GM18870 (cell line): ENCODE measurements at regions not wholly inside any gene's neighbourhood (a gene's known extent, or its start where the extent isn't known, plus 50 kb on each side); places are given as distances from the start of the nearest gene placed in this dataset.
A peak's percentile ranks its signal among the peaks of the same experiment; 100 is the strongest.

Experiments
- ATAC-seq: cut with Tn5 transposase; IDR thresholded peaks from one replicate; pipeline ENCODE4 v1.9.1; 2021; ENCODE audit warnings: moderate library complexity; ENCODE audit not compliant: unreplicated experiment

DNA sequence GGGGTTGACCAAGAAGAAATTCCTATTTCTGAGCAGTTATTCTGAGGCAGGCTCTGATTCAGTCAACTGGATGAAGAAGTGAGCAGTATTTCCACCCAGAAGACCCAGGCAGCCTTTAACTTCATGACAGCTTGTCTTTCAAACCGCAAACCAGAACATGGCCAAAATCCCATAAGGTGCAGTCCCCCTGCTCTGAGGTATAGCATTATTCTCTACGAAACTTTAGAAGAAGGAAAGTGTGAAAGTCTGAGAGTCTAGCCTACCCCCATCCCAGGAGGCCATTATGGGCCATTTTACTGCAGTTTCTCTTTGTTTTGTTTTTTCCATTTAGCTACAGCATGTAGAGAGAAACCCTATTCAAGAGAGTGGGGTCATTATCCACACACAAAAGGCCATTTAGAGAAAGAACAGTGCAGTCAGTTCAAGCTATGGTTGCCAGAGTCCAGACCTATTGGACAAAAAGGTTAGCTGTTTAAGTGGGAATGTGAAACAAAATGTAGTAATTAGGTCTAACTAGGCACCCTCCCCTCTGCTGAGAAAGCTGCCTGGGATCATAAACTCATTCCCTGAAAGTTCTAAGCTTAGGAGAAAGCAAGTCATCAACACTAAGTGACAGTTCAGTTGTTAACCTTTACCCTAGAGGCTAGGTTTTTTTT, 52.1 kb upstream of the RASGEF1B start:
- ATAC-seq, result peak; percentile 67

DNA sequence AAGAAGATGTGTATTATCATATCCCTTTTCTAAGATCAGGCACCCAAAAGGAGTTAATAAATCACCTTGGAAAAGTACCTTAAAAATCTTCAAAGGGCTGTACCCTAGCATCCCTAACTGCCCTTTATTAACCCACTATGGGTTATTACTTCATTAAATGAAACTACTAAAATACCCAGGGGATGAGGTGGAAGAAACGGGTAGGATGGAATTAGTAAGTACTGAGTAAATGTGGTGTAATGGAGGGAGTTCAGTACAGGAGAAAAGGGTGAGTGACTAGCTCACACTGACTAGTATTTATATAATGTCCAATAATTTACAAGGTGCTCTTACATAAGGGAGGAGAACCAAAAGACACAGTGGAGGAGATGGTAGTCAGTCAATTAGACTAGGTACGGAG, 51.0 kb upstream of the RASGEF1B start:
- ATAC-seq, result no peak

DNA sequence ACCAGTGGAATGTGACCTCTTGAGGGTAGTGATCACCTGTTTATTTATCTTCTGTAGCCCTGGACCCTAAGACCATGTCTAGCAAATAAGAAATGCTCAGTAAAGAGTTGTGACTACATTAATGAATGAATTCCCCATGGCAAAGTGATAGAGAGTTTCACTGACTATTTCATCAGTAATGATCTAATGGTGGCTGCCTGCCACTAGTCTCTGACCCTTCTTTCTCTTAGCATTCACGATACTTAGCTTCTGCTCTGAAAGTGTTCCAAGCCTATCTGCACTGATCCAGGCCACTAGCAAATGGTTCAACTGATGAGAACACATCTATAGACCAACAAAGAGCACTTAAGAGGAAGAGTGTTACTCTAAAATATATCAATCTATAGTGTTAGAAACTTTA, 50.0 kb upstream of the RASGEF1B start:
- no peak for ATAC-seq
